RWPE2 (cell line): ENCODE measurements at regions not wholly inside any gene's neighbourhood (a gene's known extent, or its start where the extent isn't known, plus 50 kb on each side); places are given as distances from the start of the nearest gene placed in this dataset.
A peak's percentile ranks its signal among the peaks of the same experiment; 100 is the strongest.

Experiments
- ATAC-seq: fragments of 200-7000 bp; cut with Tn5 transposase; 3 replicates; pipeline ENCODE4 v1.9.1; 2021; ENCODE audit warnings: low read depth
- DNase-seq: peaks from one replicate; pipeline ENCODE4 v3.0.0-alpha.2; 2020; ENCODE audit warnings: low spot score
- H3K27ac ChIP-seq: fragments of 450-650 bp; 2 replicates; pipeline ENCODE4 v1.5.1; 2017; ENCODE audit warnings: mild to moderate bottlenecking; ENCODE audit not compliant: poor library complexity, severe bottlenecking
- H3K27me3 ChIP-seq: fragments of 250-450 bp; sonication (Bioruptor Pico); 2 replicates; pipeline ENCODE4 v1.5.1; 2021; ENCODE audit warnings: mild to moderate bottlenecking, moderate library complexity; ENCODE audit not compliant: insufficient read depth, poor library complexity, severe bottlenecking
- H3K36me3 ChIP-seq: fragments of 250-450 bp; sonication (Bioruptor Pico); 2 replicates; pipeline ENCODE4 v1.5.1; 2020; ENCODE audit warnings: low read depth, mild to moderate bottlenecking, moderate library complexity
- H3K4me1 ChIP-seq: fragments of 250-450 bp; sonication (Bioruptor Pico); 2 replicates; pipeline ENCODE4 v1.5.1; 2021; ENCODE audit warnings: mild to moderate bottlenecking, moderate library complexity; ENCODE audit not compliant: insufficient read depth, poor library complexity, severe bottlenecking
- H3K4me3 ChIP-seq: fragments of 250-450 bp; sonication (Bioruptor Pico); 2 replicates; pipeline ENCODE4 v1.5.1; 2021; ENCODE audit warnings: mild to moderate bottlenecking, moderate library complexity; ENCODE audit not compliant: severe bottlenecking
- H3K9me3 ChIP-seq: fragments of 250-450 bp; sonication (Bioruptor Pico); 2 replicates; pipeline ENCODE4 v1.5.1; 2021; ENCODE audit warnings: mild to moderate bottlenecking, moderate library complexity; ENCODE audit not compliant: severe bottlenecking
- TF ChIP-seq, protein P1 (sequence below): fragments of 450-650 bp; IDR thresholded peaks from one replicate; pipeline ENCODE4 v1.5.1; 2017; ENCODE audit warnings: mild to moderate bottlenecking, moderate library complexity; ENCODE audit not compliant: poor library complexity, severe bottlenecking

GRCh38 chr9:91138760-91139159, 223.0 kb downstream of the AUH start:
- Histone ChIP-seq H3K27me3 (no peaks in the 10 kb centered on the region), H3K36me3 (no peaks in the 10 kb centered on the region), H3K9me3 (no peaks in the 10 kb centered on the region), H3K4me1 (peaks cover 3% of the 10 kb centered on the region), H3K27ac (no peak overlapping the region), H3K4me3 (no peak overlapping the region)
- TF ChIP-seq, protein P1, sequence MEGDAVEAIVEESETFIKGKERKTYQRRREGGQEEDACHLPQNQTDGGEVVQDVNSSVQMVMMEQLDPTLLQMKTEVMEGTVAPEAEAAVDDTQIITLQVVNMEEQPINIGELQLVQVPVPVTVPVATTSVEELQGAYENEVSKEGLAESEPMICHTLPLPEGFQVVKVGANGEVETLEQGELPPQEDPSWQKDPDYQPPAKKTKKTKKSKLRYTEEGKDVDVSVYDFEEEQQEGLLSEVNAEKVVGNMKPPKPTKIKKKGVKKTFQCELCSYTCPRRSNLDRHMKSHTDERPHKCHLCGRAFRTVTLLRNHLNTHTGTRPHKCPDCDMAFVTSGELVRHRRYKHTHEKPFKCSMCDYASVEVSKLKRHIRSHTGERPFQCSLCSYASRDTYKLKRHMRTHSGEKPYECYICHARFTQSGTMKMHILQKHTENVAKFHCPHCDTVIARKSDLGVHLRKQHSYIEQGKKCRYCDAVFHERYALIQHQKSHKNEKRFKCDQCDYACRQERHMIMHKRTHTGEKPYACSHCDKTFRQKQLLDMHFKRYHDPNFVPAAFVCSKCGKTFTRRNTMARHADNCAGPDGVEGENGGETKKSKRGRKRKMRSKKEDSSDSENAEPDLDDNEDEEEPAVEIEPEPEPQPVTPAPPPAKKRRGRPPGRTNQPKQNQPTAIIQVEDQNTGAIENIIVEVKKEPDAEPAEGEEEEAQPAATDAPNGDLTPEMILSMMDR: no peak
- ATAC-seq (peak; percentile 72), DNase-seq (no peak)

GRCh38 chr9:91141407-91141965, 220.2 kb downstream of the AUH start:
- no peaks in the 10 kb centered on the region for H3K9me3 ChIP-seq
- no peaks in the 10 kb centered on the region for H3K27me3 ChIP-seq
- no peaks in the 10 kb centered on the region for H3K36me3 ChIP-seq
- TF ChIP-seq, protein P1: no peak
- no peak overlapping the region for H3K4me3 ChIP-seq
- ATAC-seq (no peak), DNase-seq (no peak)
- no peak overlapping the region for H3K27ac ChIP-seq
- H3K4me1 ChIP-seq: no peaks in the 10 kb centered on the region

DNA sequence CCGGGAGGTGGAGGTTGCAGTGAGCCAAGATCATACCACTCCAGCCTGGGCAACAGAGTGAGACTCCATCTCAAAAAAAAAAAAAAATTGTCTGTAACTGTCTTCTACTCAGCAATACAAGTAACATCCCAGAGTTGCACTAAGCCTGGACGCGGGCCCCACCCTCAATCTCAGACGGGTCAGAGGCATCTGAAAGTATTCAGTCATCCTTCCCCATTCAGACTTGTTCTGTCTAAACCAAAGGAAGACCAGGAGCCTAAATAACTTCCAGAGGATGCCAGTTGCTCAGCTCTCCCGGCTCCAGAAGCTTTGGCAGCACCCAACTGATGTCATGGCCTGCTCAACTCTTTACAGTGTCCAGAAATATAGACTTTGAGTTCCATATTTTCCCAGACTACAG, 218.6 kb downstream of the AUH start:
- ATAC-seq (no peak), DNase-seq (no peak)
- H3K27me3 ChIP-seq: no peaks in the 10 kb centered on the region
- H3K4me1 ChIP-seq: peaks cover 9% of the 10 kb centered on the region
- TF ChIP-seq, protein P1: no peak
- H3K36me3 ChIP-seq: no peaks in the 10 kb centered on the region
- no peak overlapping the region for H3K4me3 ChIP-seq
- no peaks in the 10 kb centered on the region for H3K9me3 ChIP-seq
- no peak overlapping the region for H3K27ac ChIP-seq

DNA sequence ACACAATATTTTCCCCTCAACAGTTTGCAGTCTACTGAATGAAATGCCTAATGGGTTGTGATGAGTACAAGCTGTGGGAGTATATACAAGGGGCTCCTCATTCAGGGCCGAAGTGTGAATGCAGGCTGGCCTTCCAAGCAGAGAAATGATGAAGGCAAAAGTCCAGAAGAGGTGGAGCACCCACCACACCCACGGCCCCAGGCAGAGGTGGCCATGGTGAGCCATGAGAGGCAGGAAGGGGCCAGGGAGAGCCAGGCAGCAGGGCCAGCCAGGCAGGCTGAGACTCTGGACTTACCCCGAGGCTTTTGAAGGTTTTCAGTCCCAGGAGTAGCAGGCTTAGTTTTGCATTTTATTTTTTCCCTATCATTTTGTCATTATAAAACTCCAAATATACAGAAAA, 218.1 kb downstream of the AUH start:
- Histone ChIP-seq H3K4me3 (no peak overlapping the region), H3K27me3 (no peaks in the 10 kb centered on the region), H3K36me3 (no peaks in the 10 kb centered on the region), H3K9me3 (no peaks in the 10 kb centered on the region), H3K27ac (no peak overlapping the region), H3K4me1 (peaks cover 9% of the 10 kb centered on the region)
- TF ChIP-seq, protein P1: no peak
- DNase-seq (no peak), ATAC-seq (no peak)

DNA sequence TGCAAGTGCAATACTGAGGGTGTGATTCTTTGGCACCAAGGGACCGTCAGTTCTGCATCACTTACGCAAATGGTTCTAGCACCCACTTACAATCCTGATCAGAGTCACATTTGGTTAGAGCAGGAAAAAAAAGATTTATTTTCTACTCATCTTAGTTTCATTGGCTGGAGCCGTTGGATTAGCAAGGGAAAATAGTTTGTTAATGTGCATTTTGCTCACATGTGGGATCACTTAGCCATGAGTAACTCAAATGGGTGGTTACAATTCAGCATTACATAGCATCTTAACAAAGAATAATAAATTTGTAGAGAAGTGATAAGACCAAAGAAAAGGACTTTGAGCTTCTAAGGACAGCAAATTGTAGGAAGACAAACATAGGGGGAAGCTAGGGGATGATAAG, 216.9 kb downstream of the AUH start:
- TF ChIP-seq, protein P1: no peak
- DNase-seq (no peak), ATAC-seq (no peak)
- H3K27me3 ChIP-seq: no peaks in the 10 kb centered on the region
- H3K4me1 ChIP-seq: peaks cover 9% of the 10 kb centered on the region
- H3K27ac ChIP-seq: no peak overlapping the region
- H3K4me3 ChIP-seq: no peak overlapping the region
- H3K36me3 ChIP-seq: no peaks in the 10 kb centered on the region
- H3K9me3 ChIP-seq: no peaks in the 10 kb centered on the region
